T47D (cell line): ENCODE measurements at regions not wholly inside any gene's neighbourhood (a gene's known extent, or its start where the extent isn't known, plus 50 kb on each side); places are given as distances from the start of the nearest gene placed in this dataset.

Experiments
- DNase-seq, 2 experiments: peaks; one replicate each; pipeline versions ENCODE4 v3.0.0 to v3.0.0-alpha.2; 2011 to 2012; ENCODE audit warnings: low read depth in 1 of 2, low spot score in 1 of 2
- JUND ChIP-seq: IDR thresholded peaks from 2 replicates; pipeline ENCODE4 v1.6.1; 2012; ENCODE audit warnings: low read depth
- in situ Hi-C: cut with HindIII; loops from 2 replicates; pipeline ENCODE4 v1.10.0; 2016; ENCODE audit warnings: low sequenced_read_pairs, low pct_unique_long_range_greater_than_20kb

DNA sequence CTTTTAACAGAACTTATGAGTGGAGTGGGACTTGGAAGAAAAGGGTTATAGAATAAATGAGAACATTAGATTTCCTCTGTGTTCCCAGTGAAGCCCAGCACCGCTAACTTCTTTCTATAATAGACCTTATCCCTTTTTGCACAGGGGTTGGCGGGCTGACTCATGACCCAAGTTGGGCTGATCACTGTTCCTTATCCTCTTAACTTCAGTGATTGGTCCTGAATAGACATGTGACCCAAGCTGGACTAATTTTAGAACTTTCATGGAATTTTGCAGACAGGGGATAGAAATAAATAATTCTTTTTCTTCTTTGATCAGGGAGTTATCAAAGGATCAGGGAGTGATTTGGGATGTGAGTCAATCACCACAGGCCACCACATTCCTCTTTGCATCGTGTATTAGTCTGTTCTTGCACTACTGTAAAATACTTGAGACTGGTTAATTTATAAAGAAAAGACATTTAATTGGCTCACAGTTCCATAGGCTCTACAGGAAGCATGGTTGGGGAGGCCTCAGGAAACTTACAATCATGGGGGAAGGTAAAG, 75.9 kb downstream of the UCHL1 start:
- no peak for DNase-seq
- in situ Hi-C loops: no loop called here
- no peak for TF ChIP-seq JUND

GRCh38 chr4:41334182-41334581, 77.5 kb downstream of the UCHL1 start:
- in situ Hi-C loops: no loop called here
- TF ChIP-seq JUND: no peak
- DNase-seq: peak; percentile 21 to 90

DNA sequence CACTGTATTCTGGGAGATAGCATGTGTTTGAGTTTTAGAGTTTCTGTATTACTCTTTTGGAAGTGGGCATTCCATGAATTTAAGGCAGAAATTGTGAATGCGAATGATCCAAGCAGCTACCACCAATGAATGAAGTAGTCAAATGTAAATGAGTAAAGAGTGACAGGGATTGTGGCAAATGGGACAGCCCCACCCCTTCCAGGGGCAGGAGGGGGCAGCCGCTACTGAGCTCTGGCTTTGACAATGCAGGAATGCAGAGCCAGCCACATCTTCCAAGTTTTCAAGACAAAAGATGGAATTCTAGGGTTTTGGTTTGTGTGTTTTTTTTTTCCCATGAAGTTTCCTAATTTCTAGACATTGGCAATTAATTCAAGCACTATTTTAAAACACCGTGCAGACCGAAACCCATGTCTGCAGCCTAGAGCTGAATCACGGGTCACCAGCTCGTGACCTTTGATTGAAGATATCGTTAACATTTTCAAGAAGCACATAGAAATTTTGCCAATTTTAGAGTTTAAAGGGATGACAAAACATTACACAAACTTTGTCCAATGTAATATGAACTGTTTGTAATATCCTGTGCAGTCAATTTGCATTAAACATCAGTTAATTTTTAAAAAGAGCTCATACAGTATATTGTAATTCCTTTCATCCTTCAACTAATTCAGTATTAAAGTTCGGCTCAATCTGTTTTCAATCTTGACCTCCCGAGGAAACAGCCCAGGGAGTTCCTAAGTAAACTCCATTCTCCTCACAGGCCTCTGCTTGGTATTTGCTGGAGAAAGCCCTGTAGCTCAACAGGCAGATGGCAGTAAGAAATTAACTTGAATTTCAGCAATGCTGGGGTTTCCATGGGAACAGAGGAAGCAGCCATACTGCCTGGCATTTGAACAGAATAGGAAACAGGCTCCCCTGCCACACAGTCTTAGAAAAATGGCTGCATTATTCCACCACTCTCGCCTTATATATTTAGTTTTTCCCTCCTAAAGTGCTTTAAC, 83.4 kb downstream of the UCHL1 start:
- no peak for TF ChIP-seq JUND
- no peak for DNase-seq
- in situ Hi-C loops: no loop called here

- peak in 1 of 2 experiments; percentile 24 for DNase-seq
- in situ Hi-C loops: no loop called here
These were observed 89.8 kb downstream of the UCHL1 start for GRCh38 chr4:41346306-41347061.

DNA sequence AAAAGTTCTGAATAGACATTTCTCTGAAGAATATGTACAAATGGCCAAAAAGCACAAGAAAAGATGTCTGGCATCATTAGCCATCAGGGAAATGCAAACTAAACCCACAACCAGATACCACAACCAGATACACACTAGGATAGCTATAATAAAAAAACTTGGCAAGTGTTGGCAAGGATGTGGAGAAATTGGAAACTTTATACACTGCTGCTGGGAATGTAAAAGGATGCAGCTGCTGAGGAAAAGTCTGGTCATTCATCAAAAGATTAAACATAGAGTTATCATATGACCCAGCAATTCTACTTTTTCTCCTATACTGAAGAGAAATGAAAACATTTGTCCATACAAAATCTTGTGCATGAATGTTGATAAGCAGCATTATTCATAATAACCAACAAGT, 92.3 kb downstream of the UCHL1 start:
- in situ Hi-C loops: no loop called here
- DNase-seq: no peak
- TF ChIP-seq JUND: no peak

More at GRCh38 chr4:41346306-41347061, 89.8 kb downstream of the UCHL1 start:
- no peak for TF ChIP-seq JUND

DNA sequence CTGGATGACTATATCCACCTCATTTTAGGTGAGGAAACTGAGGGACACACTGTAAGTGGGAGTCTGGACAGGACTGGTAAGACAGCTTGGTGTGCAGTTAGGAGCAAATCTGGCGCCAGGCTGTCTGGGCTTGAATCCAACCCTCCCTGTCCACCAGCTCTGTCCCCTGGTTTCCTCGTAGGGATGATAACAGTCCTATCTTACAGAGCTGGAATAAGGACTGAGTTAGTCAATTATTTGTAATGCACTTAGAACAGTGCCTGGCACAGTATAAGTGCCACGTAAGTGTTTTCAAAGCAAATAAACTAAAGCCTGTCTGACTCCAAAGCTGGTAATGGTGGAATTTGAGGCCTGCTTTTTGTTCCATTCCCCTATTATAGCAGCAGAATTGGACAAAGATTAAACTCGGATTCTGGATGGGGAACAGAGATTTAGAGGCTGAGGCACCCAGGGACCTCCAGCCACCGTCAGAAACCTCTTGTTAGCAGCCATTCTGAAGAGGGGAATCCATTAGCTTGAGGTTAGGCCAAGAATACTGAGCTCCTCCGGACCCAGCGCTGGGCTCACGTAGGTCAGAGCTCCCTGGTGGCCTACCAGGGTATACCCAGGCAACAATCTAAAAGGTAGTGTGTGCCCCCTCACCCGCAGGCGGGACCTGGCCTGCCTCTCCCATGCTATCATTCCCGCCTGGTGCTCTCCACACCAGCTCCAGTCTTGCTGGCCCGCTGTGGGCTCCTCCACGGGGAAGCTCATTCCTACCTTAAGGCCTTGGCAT, 102.1 kb downstream of the UCHL1 start:
- in situ Hi-C loops: no loop called here
- no peak for DNase-seq
- TF ChIP-seq JUND: no peak

DNA sequence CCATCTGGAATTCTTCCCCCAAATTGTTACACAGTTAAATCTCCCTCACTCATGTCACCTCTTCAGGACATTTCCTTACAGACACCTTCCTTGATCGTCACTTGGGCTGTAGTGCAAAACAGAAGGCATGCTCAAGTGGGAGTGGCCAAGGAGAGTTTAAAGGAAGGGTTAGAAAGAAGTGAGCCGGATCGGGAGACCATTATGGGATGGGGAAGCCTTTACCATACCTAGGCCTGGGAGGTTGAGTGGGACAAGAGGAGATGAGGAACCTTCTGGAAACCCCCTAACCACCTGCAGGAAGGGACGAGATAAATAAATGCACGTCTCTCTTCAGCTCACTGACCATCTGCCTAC, 102.7 kb downstream of the UCHL1 start:
- no peak for DNase-seq
- no peak for TF ChIP-seq JUND
- in situ Hi-C loops: no loop called here

DNA sequence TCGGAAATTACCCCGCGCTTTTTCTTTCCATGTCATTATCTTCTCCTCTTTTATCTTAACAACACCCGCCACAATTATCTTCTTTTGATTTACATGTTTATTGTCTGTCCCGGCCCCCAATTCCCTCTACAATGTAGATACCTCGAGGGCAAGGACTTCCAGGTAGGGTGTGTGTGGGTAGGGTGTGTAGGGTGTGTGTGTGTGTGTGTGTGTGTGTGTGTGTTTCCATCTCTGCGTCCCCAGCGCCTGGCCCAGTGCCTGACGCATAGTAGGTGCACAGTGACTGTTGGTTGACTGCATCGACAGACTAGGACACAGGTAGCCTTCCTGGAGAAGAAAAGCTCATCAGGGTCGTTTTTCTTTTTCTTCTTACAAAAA, 103.1 kb downstream of the UCHL1 start:
- DNase-seq: no peak
- TF ChIP-seq JUND: no peak
- in situ Hi-C loops: no loop called here

GRCh38 chr4:41360214-41360920, 103.6 kb downstream of the UCHL1 start:
- in situ Hi-C loops: no loop called here
- DNase-seq: peak; percentile 45 to 73
- TF ChIP-seq JUND: no peak

DNA sequence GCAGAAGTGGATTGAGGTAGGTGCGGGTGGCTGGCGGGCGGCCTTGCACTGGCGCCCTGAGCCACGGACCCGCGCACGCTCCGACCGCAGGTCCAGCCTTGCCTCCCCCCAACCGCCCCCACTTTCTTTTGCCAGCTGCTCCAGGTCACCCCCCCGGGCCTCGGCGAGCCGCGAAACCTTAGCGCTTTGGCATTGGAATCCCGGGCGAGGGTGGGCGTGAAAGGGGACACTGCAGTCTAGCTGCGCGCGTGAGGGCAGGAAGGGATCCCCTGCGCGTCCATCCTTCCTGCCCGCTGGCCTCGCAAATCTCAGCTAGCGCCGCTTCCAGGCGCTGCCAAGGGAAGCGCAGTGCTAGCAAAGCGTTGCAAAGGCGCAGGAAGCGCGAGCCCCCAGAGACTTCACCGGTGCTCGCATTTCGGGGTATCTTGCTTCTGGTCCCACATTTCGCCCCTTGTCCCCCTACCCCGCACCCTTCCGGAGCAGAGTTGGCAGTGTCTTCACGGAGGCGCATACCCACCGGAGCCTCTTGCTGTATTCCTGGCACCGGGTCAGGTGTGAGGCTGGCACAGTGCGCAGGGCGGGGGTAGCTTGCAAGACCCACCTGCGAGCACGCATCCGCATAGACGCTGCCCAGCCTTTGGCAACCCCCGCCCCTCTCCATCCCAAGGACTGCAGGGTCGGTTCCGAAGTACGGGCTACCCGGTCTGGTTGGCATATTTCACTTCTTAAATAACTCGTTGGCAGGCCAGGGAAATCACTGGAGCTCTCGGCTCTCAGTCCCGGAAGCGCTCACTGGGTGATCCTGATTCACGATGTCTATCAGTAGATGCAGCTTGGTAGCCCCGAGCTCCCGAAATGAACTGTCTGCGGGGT, 104.4 kb downstream of the UCHL1 start:
- peak; percentile 23 to 41 for DNase-seq
- no peak for TF ChIP-seq JUND
- in situ Hi-C loops: no loop called here
